MM.1S (cell line): ENCODE measurements at regions not wholly inside any gene's neighbourhood (a gene's known extent, or its start where the extent isn't known, plus 50 kb on each side); places are given as distances from the start of the nearest gene placed in this dataset.

ENCODE experiments used
- EZH2phosphoT487 ChIP-seq: fragments of 300-600 bp; sonication (generic); IDR thresholded peaks from 2 replicates; pipeline ENCODE4 v1.6.1; 2018; ENCODE audit warnings: antibody characterized with exemption, low read length
- TF ChIP-seq, protein P1 (sequence below): fragments of 300-600 bp; sonication (generic); IDR thresholded peaks from 2 replicates; pipeline ENCODE4 v1.5.1; 2016; ENCODE audit warnings: antibody characterized with exemption, low read length, mixed read lengths

DNA sequence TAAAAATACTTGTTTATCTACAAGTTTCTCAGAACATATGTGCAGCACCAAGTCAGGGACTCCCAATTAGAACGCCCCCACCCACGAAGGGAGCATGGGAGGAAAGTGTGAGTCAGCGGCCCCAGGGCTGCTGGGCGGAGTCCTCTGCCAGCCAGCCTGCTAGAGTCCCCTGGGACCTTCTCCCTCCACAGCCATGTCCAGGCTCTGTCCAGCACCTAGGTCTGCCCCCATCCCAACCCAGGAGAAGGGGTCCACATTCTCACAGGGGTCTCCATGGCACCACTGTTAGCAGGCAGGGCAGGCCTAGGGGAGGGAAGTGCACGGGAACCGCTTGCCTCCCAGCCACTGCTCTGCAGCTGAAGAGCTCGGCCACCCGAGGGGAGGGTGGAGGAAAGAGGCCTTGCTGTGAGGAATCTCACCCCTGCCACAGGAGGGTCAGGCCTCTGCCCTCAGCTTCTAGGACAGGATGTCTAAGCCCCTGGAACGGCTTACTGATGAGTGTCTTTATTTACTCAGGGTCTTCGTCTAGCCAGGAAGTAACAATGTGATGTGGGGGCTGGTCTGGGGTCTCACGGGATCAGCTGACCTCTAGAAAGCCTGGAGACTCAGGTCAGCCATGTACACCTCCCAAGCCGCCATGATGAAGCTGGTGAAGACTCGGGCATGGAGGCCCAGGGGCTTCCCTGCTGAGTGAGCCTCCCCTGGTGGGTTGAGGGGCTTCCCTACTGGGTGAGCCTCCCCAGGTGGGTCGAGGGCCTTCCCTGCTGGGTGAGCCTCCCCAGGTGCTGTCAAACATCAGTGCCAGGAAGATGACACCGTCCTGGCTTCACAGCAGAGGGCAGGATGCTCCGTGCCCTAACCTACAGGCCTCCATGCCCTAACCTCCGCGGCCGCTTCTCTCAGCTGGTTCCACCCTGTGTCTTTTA is 190.3 kb downstream of the RBFOX3 start:
- no peak for TF ChIP-seq EZH2phosphoT487
- TF ChIP-seq, protein P1, sequence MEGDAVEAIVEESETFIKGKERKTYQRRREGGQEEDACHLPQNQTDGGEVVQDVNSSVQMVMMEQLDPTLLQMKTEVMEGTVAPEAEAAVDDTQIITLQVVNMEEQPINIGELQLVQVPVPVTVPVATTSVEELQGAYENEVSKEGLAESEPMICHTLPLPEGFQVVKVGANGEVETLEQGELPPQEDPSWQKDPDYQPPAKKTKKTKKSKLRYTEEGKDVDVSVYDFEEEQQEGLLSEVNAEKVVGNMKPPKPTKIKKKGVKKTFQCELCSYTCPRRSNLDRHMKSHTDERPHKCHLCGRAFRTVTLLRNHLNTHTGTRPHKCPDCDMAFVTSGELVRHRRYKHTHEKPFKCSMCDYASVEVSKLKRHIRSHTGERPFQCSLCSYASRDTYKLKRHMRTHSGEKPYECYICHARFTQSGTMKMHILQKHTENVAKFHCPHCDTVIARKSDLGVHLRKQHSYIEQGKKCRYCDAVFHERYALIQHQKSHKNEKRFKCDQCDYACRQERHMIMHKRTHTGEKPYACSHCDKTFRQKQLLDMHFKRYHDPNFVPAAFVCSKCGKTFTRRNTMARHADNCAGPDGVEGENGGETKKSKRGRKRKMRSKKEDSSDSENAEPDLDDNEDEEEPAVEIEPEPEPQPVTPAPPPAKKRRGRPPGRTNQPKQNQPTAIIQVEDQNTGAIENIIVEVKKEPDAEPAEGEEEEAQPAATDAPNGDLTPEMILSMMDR, result no peak
